Adrenal gland (tissue), 9 donors: ENCODE measurements at regions not wholly inside any gene's neighbourhood (a gene's known extent, or its start where the extent isn't known, plus 50 kb on each side); places are given as distances from the start of the nearest gene placed in this dataset.
"Not testable (repeated sequence)": the region's sequence is repeated elsewhere in the genome, so short reads cannot be mapped to it uniquely, and the experiment has no call there.

ENCODE experiments used
- DNase-seq, 7 donors: peaks; one replicate each; pipeline ENCODE4 v3.0.0-alpha.2; 2019 to 2020
- H3K27ac ChIP-seq, 5 donors: fragments of 200-600 bp; sonication (generic) in 4 of 5; 1 replicate in 3 of 5; 2 replicates in 2 of 5; pipeline versions ENCODE4 v1.5.1 to v1.8.0; 2016 to 2020; ENCODE audit warnings: mild to moderate bottlenecking in 1 of 5
- H3K27me3 ChIP-seq: fragments of 200-600 bp; 2 replicates; pipeline ENCODE4 v1.8.0; 2021
- H3K36me3 ChIP-seq, 2 donors: fragments of 200-600 bp; replicated peaks in 1 of 2; 1 replicate in 1 of 2; 2 replicates in 1 of 2; pipeline versions ENCODE4 v1.5.1 to v1.8.0; 2018 to 2022
- H3K4me1 ChIP-seq, 2 donors: fragments of 200-600 bp; replicated peaks in 1 of 2; 1 replicate in 1 of 2; 2 replicates in 1 of 2; pipeline versions ENCODE4 v1.5.1 to v1.8.0; 2018 to 2021
- H3K4me3 ChIP-seq, 4 donors: fragments of 200-600 bp; sonication (generic) in 3 of 4; one replicate each; pipeline ENCODE4 v1.5.1; 2016 to 2018
- H3K9me3 ChIP-seq, 3 donors: fragments of 200-600 bp; sonication (generic) in 1 of 3; replicated peaks in 1 of 3; 1 replicate in 2 of 3; 2 replicates in 1 of 3; pipeline versions ENCODE4 v1.5.1 to v1.8.0; 2016 to 2021
- CTCF ChIP-seq, 6 experiments: fragments of 450-650 bp in 4 of 6; fragments of 200-600 bp in 2 of 6; sonication (generic) in 1 of 6; IDR thresholded peaks; 1 replicate in 5 of 6; 2 replicates in 1 of 6; pipeline versions ENCODE4 v1.5.1 to v1.8.0; 2016 to 2021; ENCODE audit warnings: antibody characterized with exemption in 6 of 6, mild to moderate bottlenecking in 2 of 6, moderate library complexity in 1 of 6
- POLR2A ChIP-seq, 2 donors: fragments of 450-650 bp; IDR thresholded peaks; one replicate each; pipeline ENCODE4 v1.6.1; 2017; ENCODE audit warnings: antibody characterized with exemption in 2 of 2, mild to moderate bottlenecking in 2 of 2, moderate library complexity in 1 of 2
- WGBS, 4 donors: extraction: QIAGEN DNeasy Blood & Tissue Kit in 2 of 4; methylation state at CpG; one replicate each; pipeline versions ENCODE4 v1.1.5 to v1.1.7; 2013 to 2017; 5-methylcytosine and 5-hydroxymethylcytosine counted together
- intact Hi-C, 2 donors: fragments of 100-400 bp; cut with DNase I; formaldehyde crosslinking; loops; one replicate each; pipeline versions ENCODE4 v1.14.1 to v1.15.0; 2022 to 2023
- donor health status: healthy with polysubstance abuse.
- donor health status: Bipolar disorder and iron deficiency.
- donor health status: DM: yes; HTN: yes; CAD: no.
- donor health status: DM: no; HTN: no; CAD: no.
- donor health status: DM: no; HTN: no; CAD: no.

- H3K9me3 ChIP-seq: no peaks in the 10 kb centered on the region
- no peaks in the 10 kb centered on the region for H3K27me3 ChIP-seq
- TF ChIP-seq CTCF (IDR thresholded peaks at IDR 0.05): no peak
- TF ChIP-seq POLR2A (IDR thresholded peaks at IDR 0.05): no peak
- no peaks in the 10 kb centered on the region for H3K4me1 ChIP-seq
- no peak for DNase-seq
- no peaks in the 10 kb centered on the region for H3K36me3 ChIP-seq
- no peak overlapping the region for H3K4me3 ChIP-seq
- intact Hi-C loops: no loop called here
- H3K27ac ChIP-seq: no peak overlapping the region
Measured at GRCh38 chr16:52298769-52299168, 248.2 kb downstream of the TOX3 start.

GRCh38 chr16:52296706-52297315 is 250.1 kb downstream of the TOX3 start:
- DNase-seq, H3K4me1 ChIP-seq, H3K4me3 ChIP-seq, H3K27me3 ChIP-seq, H3K27ac ChIP-seq, H3K36me3 ChIP-seq, intact Hi-C loops, H3K9me3 ChIP-seq: not testable (repeated sequence)
- WGBS, 4 donors: 60 to 69% (median 64%) methylated on average over 4 of the region's 4 CpGs

- Histone ChIP-seq H3K9me3 (no peaks in the 10 kb centered on the region), H3K27me3 (no peaks in the 10 kb centered on the region), H3K27ac (no peak overlapping the region), H3K4me1 (no peaks in the 10 kb centered on the region), H3K36me3 (no peaks in the 10 kb centered on the region), H3K4me3 (no peak overlapping the region)
- intact Hi-C loops: no loop called here
- TF ChIP-seq POLR2A (IDR thresholded peaks at IDR 0.05) (no peak), CTCF (IDR thresholded peaks at IDR 0.05) (no peak)
- no peak for DNase-seq
- WGBS, 4 donors: 65 to 80% (median 71%) methylated on average over 2 of the region's 2 CpGs
Measured at GRCh38 chr16:52296076-52296475, 250.9 kb downstream of the TOX3 start.

GRCh38 chr16:52294660-52295059 is 252.3 kb downstream of the TOX3 start:
- intact Hi-C loops: no loop called here
- no peak for TF ChIP-seq POLR2A (IDR thresholded peaks at IDR 0.05)
- no peak for TF ChIP-seq CTCF (IDR thresholded peaks at IDR 0.05)
- no peak overlapping the region for H3K27ac ChIP-seq
- H3K9me3 ChIP-seq: no peaks in the 10 kb centered on the region
- no peaks in the 10 kb centered on the region for H3K4me1 ChIP-seq
- H3K4me3 ChIP-seq: no peak overlapping the region
- WGBS, 4 donors: 50 to 68% (median 60%) methylated on average over 3 of the region's 3 CpGs
- H3K27me3 ChIP-seq: no peaks in the 10 kb centered on the region
- no peak for DNase-seq
- H3K36me3 ChIP-seq: no peaks in the 10 kb centered on the region

GRCh38 chr16:52293204-52293603 is 253.7 kb downstream of the TOX3 start:
- TF ChIP-seq CTCF (IDR thresholded peaks at IDR 0.05) (no peak), POLR2A (IDR thresholded peaks at IDR 0.05) (no peak)
- no peaks in the 10 kb centered on the region for H3K36me3 ChIP-seq
- no peaks in the 10 kb centered on the region for H3K27me3 ChIP-seq
- intact Hi-C loops: no loop called here
- H3K4me1 ChIP-seq: no peaks in the 10 kb centered on the region
- H3K4me3 ChIP-seq: no peak overlapping the region
- no peaks in the 10 kb centered on the region for H3K9me3 ChIP-seq
- 27 to 51% (median 46%) methylated on average over 2 of the region's 2 CpGs for WGBS, 4 donors
- H3K27ac ChIP-seq: no peak overlapping the region
- no peak for DNase-seq
